GM12878 (cell line): ENCODE measurements at regions not wholly inside any gene's neighbourhood (a gene's known extent, or its start where the extent isn't known, plus 50 kb on each side); places are given as distances from the start of the nearest gene placed in this dataset.

ENCODE experiments used
- CTCF ChIP-seq, 3 experiments: IDR thresholded peaks in 2 of 3; conservative IDR thresholded peaks in 1 of 3; 2 replicates each; pipeline ENCODE4 v1.5.1; 2011; ENCODE audit warnings: low read depth in 3 of 3, low read length in 3 of 3, mild to moderate bottlenecking in 3 of 3, control low read depth in 2 of 3, moderate library complexity in 2 of 3, inconsistent platforms in 1 of 3, mixed read lengths in 1 of 3; ENCODE audit not compliant: control insufficient read depth in 2 of 3, insufficient read depth in 1 of 3; ENCODE audit errors: extremely low read depth in 1 of 3
- HCFC1 ChIP-seq: fragments of 150-350 bp; IDR thresholded peaks from 2 replicates; pipeline ENCODE4 v1.6.1; 2014; ENCODE audit warnings: low read length
- PML ChIP-seq: IDR thresholded peaks from 2 replicates; pipeline ENCODE4 v1.6.1; 2012; ENCODE audit warnings: low read length, inconsistent platforms
- POLR2A ChIP-seq: IDR thresholded peaks from 2 replicates; pipeline ENCODE4 v1.6.1; 2011; ENCODE audit warnings: low read depth, mild to moderate bottlenecking, low read length
- POLR2AphosphoS5 ChIP-seq: IDR thresholded peaks from 2 replicates; pipeline ENCODE4 v1.6.1; 2011; ENCODE audit warnings: mild to moderate bottlenecking, low read length, inconsistent platforms
- TAF1 ChIP-seq: IDR thresholded peaks from 2 replicates; pipeline ENCODE4 v1.6.1; 2011; ENCODE audit warnings: mild to moderate bottlenecking, low read depth, low read length, borderline replicate concordance
- ZZZ3 ChIP-seq: IDR thresholded peaks from 2 replicates; pipeline ENCODE4 v1.6.1; 2011; ENCODE audit warnings: low read depth; ENCODE audit not compliant: control insufficient read depth, insufficient read length
- TF ChIP-seq, protein P1 (sequence below): IDR thresholded peaks from 2 replicates; pipeline ENCODE4 v1.6.1; 2012; ENCODE audit warnings: low read depth, low read length, improper control_type of control experiment

DNA sequence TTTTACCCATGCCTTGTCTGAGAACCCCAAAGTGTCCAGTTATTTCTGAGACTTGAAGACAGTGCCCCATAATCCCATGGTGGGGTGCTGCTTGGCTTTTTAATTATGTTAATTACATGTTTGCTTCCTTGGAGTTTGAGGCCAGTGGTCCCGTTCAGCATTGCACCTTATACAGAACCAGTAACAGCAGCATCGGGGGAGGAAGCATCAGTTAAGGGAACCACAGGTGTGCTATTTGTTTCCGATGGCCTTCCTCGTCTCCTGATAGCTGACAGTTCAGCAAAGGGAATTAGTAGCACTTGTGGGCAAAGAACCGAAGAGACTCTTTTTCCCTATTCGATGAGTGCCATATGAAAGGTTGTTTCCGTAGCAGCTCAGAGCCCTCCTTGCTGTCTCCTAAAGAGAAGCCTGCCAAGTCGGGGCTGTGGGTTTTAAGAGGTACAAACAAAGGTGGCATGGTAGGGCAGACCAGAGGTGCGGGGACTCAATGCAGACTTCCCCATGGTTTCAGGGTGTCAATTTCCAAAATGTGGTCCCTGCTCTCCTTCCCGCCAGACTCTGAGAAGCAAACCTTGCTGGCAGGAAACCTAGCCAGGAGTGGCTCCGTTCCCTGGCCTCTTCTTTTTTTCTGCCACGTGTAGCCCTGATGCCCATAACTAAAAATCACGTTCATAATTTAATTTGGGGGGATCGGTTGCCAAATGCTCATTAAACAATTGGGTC, 225.2 kb upstream of the TSHZ3 start:
- TF ChIP-seq POLR2AphosphoS5 (no peak), ZZZ3 (no peak), CTCF (IDR thresholded peaks at IDR 0.05 in 2 of 3, conservative IDR thresholded peaks at IDR 0.05 in 1 of 3; ENCODE audit: control insufficient read depth in 2 of 3, extremely low read depth in 1 of 3, insufficient read depth in 1 of 3, low read depth in 3 of 3, low read length in 3 of 3) (no peak), HCFC1 (no peak), POLR2A (no peak), TAF1 (no peak), PML (no peak)
- TF ChIP-seq, protein P1, sequence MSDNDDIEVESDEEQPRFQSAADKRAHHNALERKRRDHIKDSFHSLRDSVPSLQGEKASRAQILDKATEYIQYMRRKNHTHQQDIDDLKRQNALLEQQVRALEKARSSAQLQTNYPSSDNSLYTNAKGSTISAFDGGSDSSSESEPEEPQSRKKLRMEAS, result no peak
